Fibroblast of mammary gland (primary cell): ENCODE measurements at regions not wholly inside any gene's neighbourhood (a gene's known extent, or its start where the extent isn't known, plus 50 kb on each side); places are given as distances from the start of the nearest gene placed in this dataset.

Experiments used
- DNase-seq: peaks from one replicate; pipeline ENCODE4 v3.0.0-alpha.2; 2010; ENCODE audit warnings: low read depth
- H3K4me3 ChIP-seq: 2 replicates; pipeline ENCODE4 v1.5.1; 2011; ENCODE audit warnings: low read depth, mild to moderate bottlenecking, low read length, moderate library complexity; ENCODE audit not compliant: control insufficient read depth
- CTCF ChIP-seq: conservative IDR thresholded peaks from 2 replicates; pipeline ENCODE4 v1.5.1; 2011; ENCODE audit warnings: low read depth, low read length, inconsistent platforms; ENCODE audit not compliant: control insufficient read depth, insufficient read depth

GRCh38 chr5:98436667-98437066, 336.8 kb upstream of the RGMB start:
- DNase-seq: no peak
- no peak overlapping the region for H3K4me3 ChIP-seq
- TF ChIP-seq CTCF: no peak

- no peak for DNase-seq
- H3K4me3 ChIP-seq: no peak overlapping the region
- no peak for TF ChIP-seq CTCF
These were observed 331.0 kb upstream of the RGMB start for GRCh38 chr5:98442448-98442847.

GRCh38 chr5:98443881-98444280, 329.6 kb upstream of the RGMB start:
- H3K4me3 ChIP-seq: no peak overlapping the region
- TF ChIP-seq CTCF: no peak
- no peak for DNase-seq

GRCh38 chr5:98453296-98453695, 320.2 kb upstream of the RGMB start:
- peak; percentile 65 for DNase-seq
- H3K4me3 ChIP-seq: no peak overlapping the region
- TF ChIP-seq CTCF: no peak

GRCh38 chr5:98454407-98454806, 319.1 kb upstream of the RGMB start:
- DNase-seq: peak; percentile 72
- TF ChIP-seq CTCF: no peak
- H3K4me3 ChIP-seq: no peak overlapping the region

- peak; percentile 98 for DNase-seq
- H3K4me3 ChIP-seq: no peak overlapping the region
These were observed 318.6 kb upstream of the RGMB start for GRCh38 chr5:98454904-98455303.

More at GRCh38 chr5:98454904-98455303, 318.6 kb upstream of the RGMB start:
- TF ChIP-seq CTCF: peak; percentile 48
